Gastroesophageal sphincter (tissue), 4 donors: ENCODE measurements at regions not wholly inside any gene's neighbourhood (a gene's known extent, or its start where the extent isn't known, plus 50 kb on each side); places are given as distances from the start of the nearest gene placed in this dataset.
"Not testable (repeated sequence)": the region's sequence is repeated elsewhere in the genome, so short reads cannot be mapped to it uniquely, and the experiment has no call there.

Source experiments
- ATAC-seq: fragments of 150-250 bp; one replicate; pipeline ENCODE4 v1.9.1; 2016; ENCODE audit warnings: mild to moderate bottlenecking, moderate library complexity
- H3K27ac ChIP-seq, 4 donors: fragments of 200-600 bp; sonication (generic) in 3 of 4; 1 replicate in 3 of 4; 2 replicates in 1 of 4; pipeline ENCODE4 v1.5.1; 2016 to 2019
- H3K27me3 ChIP-seq: fragments of 200-600 bp; sonication (generic); one replicate; pipeline ENCODE4 v1.5.1; 2019
- H3K36me3 ChIP-seq, 2 donors: fragments of 200-600 bp; sonication (generic); one replicate each; pipeline ENCODE4 v1.5.1; 2019; ENCODE audit warnings: control low read depth in 1 of 2
- H3K4me1 ChIP-seq, 3 donors: fragments of 200-600 bp; sonication (generic); 1 replicate in 2 of 3; 2 replicates in 1 of 3; pipeline ENCODE4 v1.5.1; 2016 to 2019; ENCODE audit warnings: control low read depth in 2 of 3
- H3K4me3 ChIP-seq, 2 donors: fragments of 200-600 bp; sonication (generic); one replicate each; pipeline ENCODE4 v1.5.1; 2019; ENCODE audit warnings: mild to moderate bottlenecking in 1 of 2, moderate library complexity in 1 of 2
- H3K9me3 ChIP-seq, 3 donors: fragments of 200-600 bp; sonication (generic); one replicate each; pipeline ENCODE4 v1.5.1; 2017 to 2019; ENCODE audit warnings: control low read depth in 2 of 3
- EP300 ChIP-seq: sonication (generic); formaldehyde crosslinking; IDR thresholded peaks from one replicate; pipeline ENCODE4 v1.6.1; 2017; ENCODE audit warnings: antibody characterized with exemption, mild to moderate bottlenecking
- POLR2A ChIP-seq, 2 donors: fragments of 450-650 bp; IDR thresholded peaks; one replicate each; pipeline ENCODE4 v1.6.1; 2017; ENCODE audit warnings: antibody characterized with exemption in 2 of 2, mild to moderate bottlenecking in 2 of 2, moderate library complexity in 1 of 2
- POLR2AphosphoS5 ChIP-seq: sonication (generic); formaldehyde crosslinking; IDR thresholded peaks from one replicate; pipeline ENCODE4 v1.6.1; 2017; ENCODE audit warnings: antibody characterized with exemption
- WGBS, 2 donors: methylation state at CpG; one replicate each; pipeline ENCODE4 v1.1.5; 2018; ENCODE audit warnings: low coverage in 1 of 2; 5-methylcytosine and 5-hydroxymethylcytosine counted together
- TF ChIP-seq, protein P1 (sequence below), 4 experiments: fragments of 200-600 bp in 2 of 4; fragments of 450-650 bp in 2 of 4; sonication (generic) in 1 of 4; IDR thresholded peaks; one replicate each; pipeline ENCODE4 v1.5.1; 2017 to 2019; ENCODE audit warnings: antibody characterized with exemption in 4 of 4, mild to moderate bottlenecking in 2 of 4, moderate library complexity in 2 of 4

DNA sequence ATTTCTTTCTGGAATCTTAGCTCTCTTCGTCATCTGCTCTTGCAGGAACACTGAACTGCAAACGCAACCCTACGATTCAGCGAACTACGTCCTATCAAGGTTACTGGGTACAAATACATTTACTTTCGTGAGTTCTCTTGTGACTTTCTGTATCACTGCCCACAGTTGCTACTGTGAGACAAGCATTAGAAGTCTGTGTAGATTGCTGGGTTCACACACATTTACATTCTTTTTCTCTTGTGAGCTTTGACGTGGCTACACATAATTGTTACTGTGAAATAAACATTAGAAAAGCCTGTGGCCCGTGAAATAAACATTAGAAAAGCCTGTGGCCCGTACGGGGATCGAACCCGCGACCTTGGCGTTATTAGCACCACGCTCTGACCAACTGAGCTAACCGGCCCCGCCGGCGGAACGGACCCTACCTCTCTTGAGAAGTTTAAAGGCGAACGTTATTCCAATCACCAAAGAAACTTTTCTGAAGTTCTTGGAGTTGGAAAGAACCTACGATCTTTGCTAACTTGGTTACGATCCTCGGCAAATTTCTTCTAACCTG is 61.2 kb upstream of the ZNF322 start:
- not testable (repeated sequence) for H3K27me3 ChIP-seq, ATAC-seq, H3K4me1 ChIP-seq, H3K27ac ChIP-seq, H3K36me3 ChIP-seq, H3K4me3 ChIP-seq, H3K9me3 ChIP-seq
- no CpG with 5 or more reads among the region's 25 CpGs for WGBS, 2 donors

DNA sequence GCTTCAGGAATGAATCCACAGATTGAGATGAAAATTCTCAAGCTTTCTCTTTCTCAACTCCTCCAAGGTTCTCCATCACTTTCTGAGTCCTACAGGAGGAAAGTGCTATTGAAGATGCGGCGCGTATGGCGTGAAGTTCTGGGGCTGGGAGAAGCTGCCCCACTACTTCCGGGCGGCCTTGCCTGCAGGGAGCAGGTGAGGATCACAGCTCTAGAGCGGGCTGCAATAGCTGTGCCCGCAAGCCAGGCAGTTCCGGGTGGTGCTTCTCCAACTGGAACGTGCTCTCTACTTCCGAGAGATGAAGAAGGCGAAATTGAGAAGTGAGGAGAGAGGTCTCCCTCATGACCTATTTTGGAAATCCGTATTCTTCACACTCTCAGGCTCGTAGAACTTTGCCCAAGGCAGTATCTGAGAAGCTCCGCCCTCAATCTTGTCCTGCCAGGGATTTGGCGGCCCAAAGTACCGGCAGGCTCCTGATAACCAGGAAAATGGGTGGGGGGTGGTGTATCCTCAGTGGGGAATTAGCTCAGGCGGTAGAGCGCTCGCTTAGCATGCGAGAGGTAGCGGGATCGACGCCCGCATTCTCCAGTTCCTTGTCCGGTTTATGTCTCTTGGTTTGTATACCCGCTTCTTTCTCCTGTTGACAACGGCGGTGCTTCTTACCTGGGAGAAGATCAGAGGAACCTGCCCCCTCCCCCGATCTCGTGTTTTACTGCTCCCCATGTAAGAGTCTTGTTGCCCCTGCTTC is 70.6 kb upstream of the ZNF322 start:
- H3K27me3 ChIP-seq, H3K36me3 ChIP-seq, H3K4me1 ChIP-seq, H3K27ac ChIP-seq, ATAC-seq, H3K9me3 ChIP-seq, H3K4me3 ChIP-seq: not testable (repeated sequence)
- WGBS, 2 donors: no CpG with 5 or more reads among the region's 31 CpGs

DNA sequence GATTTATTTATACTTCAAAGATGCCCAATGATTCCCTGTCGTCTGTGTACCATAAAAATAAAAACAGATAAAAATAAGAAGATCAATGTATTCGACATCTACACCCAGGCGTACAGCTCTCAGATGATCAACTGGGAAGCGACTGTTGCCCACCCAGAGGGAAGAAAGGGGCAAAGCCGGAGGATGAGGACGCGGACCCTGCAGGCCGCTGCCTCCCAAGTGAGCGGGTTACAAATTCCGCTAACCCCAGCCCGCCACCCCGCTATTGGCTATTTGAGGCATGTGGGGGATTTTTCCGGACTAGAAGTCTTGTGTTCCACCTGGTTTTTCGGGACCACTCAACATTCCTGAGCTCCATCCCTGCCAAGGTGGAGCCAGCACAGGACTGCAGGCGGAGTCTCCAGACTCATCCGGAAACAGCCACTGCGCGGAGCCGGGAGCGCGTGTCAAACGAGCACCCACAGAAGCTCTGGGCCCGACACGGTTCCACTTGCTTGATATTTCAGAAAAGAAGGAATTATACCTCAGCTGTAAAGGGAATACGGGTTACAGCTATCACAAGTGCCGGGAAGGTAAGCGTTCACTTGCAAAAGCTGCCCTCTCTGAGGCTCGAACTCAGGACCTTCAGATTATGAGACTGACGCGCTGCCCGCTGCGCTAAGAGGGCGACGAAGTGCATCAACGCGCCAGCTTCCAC is 75.4 kb upstream of the ZNF322 start:
- not testable (repeated sequence) for H3K27ac ChIP-seq, H3K36me3 ChIP-seq, H3K4me1 ChIP-seq, H3K9me3 ChIP-seq, ATAC-seq, H3K27me3 ChIP-seq, H3K4me3 ChIP-seq
- no CpG with 5 or more reads among the region's 36 CpGs for WGBS, 2 donors

DNA sequence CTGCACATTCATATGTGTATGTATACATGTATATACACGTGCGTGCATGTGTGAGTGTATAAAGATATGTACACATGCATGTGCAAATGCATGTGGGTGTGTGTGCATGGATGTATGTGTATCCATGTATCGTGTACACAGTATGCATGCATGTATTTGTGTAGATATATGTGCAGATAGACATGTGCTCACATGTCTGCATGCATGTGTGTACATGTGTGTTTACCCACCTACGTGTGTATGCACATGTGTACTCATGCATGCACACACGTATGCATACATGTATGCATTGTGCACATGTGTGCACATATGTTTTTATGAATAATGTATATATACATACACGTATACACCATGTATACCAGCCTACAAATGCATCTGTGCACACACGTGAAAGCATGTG is 80.3 kb upstream of the ZNF322 start:
- H3K27me3 ChIP-seq: peaks cover 32% of the 10 kb centered on the region
- no peaks in the 10 kb centered on the region for H3K9me3 ChIP-seq
- TF ChIP-seq POLR2A (IDR thresholded peaks at IDR 0.05): no peak
- no peak for TF ChIP-seq POLR2AphosphoS5
- TF ChIP-seq, protein P1, sequence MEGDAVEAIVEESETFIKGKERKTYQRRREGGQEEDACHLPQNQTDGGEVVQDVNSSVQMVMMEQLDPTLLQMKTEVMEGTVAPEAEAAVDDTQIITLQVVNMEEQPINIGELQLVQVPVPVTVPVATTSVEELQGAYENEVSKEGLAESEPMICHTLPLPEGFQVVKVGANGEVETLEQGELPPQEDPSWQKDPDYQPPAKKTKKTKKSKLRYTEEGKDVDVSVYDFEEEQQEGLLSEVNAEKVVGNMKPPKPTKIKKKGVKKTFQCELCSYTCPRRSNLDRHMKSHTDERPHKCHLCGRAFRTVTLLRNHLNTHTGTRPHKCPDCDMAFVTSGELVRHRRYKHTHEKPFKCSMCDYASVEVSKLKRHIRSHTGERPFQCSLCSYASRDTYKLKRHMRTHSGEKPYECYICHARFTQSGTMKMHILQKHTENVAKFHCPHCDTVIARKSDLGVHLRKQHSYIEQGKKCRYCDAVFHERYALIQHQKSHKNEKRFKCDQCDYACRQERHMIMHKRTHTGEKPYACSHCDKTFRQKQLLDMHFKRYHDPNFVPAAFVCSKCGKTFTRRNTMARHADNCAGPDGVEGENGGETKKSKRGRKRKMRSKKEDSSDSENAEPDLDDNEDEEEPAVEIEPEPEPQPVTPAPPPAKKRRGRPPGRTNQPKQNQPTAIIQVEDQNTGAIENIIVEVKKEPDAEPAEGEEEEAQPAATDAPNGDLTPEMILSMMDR (IDR thresholded peaks at IDR 0.05): no peak
- TF ChIP-seq EP300: no peak
- no peaks in the 10 kb centered on the region for H3K36me3 ChIP-seq
- H3K4me1 ChIP-seq: no peaks in the 10 kb centered on the region
- H3K27ac ChIP-seq: no peak overlapping the region
- WGBS, 2 donors: 77 to 86% methylated on average over 7 of the region's 7 CpGs
- H3K4me3 ChIP-seq: no peak overlapping the region
- no peak for ATAC-seq

DNA sequence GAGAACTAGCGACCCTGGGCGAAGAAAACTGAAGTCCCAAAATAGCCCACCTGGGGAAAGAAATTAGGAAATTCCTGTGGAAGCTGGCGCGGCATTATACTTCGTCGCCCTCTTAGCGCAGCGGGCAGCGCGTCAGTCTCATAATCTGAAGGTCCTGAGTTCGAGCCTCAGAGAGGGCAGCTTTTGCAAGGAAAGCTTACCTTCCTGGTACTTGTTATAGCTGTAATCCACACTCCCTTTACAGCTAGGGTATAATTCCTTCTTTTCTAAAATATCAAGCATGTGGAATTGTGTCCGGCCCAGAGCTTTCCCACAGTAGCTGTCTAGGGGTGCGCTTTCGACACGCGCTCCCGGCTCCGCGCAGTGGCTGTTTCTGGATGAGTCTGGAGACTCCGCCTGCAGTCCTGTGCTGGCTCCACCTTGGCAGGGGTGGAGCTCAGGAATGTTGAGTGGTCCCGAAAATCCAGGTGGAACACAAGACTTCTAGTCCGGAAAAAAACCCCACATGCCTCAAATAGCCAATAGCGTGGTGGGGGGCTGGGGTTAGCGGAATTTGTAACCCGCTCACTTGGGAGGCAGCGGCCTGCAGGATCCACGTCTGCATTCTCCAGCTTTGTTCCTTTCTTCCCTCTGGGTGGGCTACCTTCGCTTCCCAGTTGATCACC is 83.7 kb upstream of the ZNF322 start:
- no peak overlapping the region for H3K27ac ChIP-seq
- H3K36me3 ChIP-seq: no peaks in the 10 kb centered on the region
- H3K4me1 ChIP-seq: no peaks in the 10 kb centered on the region
- no peaks in the 10 kb centered on the region for H3K9me3 ChIP-seq
- WGBS, 2 donors: 4 to 6% methylated on average over 4 to 18 of the region's 28 CpGs
- H3K27me3 ChIP-seq: peaks cover 55% of the 10 kb centered on the region
- no peak overlapping the region for H3K4me3 ChIP-seq
- ATAC-seq: no peak
- no peak for TF ChIP-seq POLR2A (IDR thresholded peaks at IDR 0.05)
- TF ChIP-seq EP300: no peak
- TF ChIP-seq POLR2AphosphoS5: no peak
- TF ChIP-seq, protein P1 (IDR thresholded peaks at IDR 0.05): no peak

DNA sequence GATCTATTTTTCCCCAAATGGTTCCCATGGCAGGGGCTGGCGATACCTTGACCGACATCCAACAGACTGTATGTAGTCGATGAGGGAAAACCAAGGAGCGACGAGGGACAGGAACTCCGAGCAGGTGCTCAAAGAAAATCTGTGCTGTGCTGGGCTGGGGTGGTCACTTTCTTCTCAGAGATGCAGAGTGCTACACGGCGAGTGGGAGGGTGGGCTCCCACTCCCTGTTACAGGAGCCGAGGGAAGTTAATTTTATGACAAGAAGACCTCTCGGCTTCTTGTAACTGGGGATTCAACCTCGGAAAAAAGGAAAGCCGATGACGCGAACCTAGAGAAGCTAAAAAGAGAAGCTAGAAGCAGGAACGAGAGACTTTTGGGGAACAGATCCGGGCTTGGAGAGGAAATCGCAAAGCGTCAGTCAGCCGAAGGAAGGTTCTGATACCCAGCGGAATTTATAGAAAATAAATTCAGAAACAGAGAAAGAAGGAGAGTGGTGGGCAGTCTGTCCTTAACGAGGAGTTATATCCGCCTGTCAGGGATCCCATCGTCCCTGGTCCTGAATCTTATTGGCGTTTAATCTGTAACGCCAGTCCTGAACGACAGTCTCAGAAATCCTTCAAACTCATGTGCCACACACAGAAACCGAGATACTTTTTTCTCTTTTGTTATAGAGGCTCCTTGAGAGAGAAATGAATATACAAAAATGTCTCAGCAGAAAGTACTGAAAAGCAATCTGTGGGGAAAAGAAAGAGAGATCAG is 84.6 kb upstream of the ZNF322 start:
- ATAC-seq: no peak
- no peaks in the 10 kb centered on the region for H3K36me3 ChIP-seq
- H3K9me3 ChIP-seq: no peaks in the 10 kb centered on the region
- 2 to 5% methylated on average over 21 to 26 of the region's 27 CpGs for WGBS, 2 donors
- peaks cover 63% of the 10 kb centered on the region for H3K27me3 ChIP-seq
- no peak overlapping the region for H3K4me3 ChIP-seq
- H3K4me1 ChIP-seq: no peaks in the 10 kb centered on the region
- no peak for TF ChIP-seq EP300
- no peak for TF ChIP-seq POLR2AphosphoS5
- TF ChIP-seq, protein P1 (IDR thresholded peaks at IDR 0.05): no peak
- TF ChIP-seq POLR2A (IDR thresholded peaks at IDR 0.05): no peak
- H3K27ac ChIP-seq: no peak overlapping the region

DNA sequence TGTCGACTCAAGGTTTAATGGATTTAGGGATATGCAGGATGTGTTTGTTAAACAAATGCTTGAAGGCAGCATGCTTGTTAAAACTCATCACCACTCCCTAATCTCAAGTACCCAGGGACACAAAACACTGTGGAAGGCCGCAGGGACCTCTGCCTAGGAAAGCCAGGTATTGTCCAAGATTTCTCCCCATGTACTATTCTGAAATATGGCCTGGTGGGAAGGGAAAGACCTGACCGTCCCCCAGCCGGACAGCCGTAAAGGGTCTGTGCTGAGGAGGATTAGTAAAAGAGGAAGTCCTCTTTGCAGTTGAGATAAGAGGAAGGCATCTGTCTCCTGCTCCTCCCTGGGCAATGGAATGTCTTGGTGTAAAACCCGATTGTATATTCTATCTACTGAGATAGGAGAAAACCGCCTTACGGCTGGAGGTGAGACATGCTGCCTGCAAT is 85.3 kb upstream of the ZNF322 start:
- not testable (repeated sequence) for H3K9me3 ChIP-seq, ATAC-seq

DNA sequence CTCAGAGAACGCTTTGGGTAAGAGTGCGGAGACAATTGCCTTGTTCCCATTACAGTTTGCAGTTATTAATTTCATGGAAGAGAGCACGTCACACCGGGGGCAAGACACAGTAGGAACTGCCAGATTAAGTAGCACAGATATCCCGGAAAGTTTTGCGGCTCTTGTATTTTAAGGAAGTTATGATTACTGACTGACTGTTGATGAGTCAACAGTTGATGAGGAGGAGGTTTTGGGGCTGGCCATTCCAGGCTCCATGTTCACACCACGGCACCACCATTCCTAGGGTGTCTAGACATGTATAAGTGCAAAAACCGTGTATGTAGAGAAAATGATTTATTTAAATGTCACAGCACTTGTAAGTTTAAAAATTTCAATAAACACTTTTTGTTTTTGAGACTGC is 86.4 kb upstream of the ZNF322 start:
- H3K9me3 ChIP-seq, H3K36me3 ChIP-seq, H3K4me3 ChIP-seq, ATAC-seq, H3K4me1 ChIP-seq, H3K27ac ChIP-seq: not testable (repeated sequence)
- H3K27me3 ChIP-seq: peaks cover 77% of the 10 kb centered on the region
- 18 to 53% methylated on average over 8 of the region's 8 CpGs for WGBS, 2 donors

More for the DNA sequence above, 85.3 kb upstream of the ZNF322 start:
- not testable (repeated sequence) for H3K4me1 ChIP-seq, H3K27ac ChIP-seq, H3K36me3 ChIP-seq, H3K4me3 ChIP-seq
- peaks cover 70% of the 10 kb centered on the region for H3K27me3 ChIP-seq
- WGBS, 2 donors: 0 to 2% methylated on average over 5 to 7 of the region's 8 CpGs
